K562 (cell line): ENCODE measurements at regions not wholly inside any gene's neighbourhood (a gene's known extent, or its start where the extent isn't known, plus 50 kb on each side); places are given as distances from the start of the nearest gene placed in this dataset.

Experiments used
- ATAC-seq: fragments of 200-7000 bp; cut with Tn5 transposase; 3 replicates; pipeline ENCODE4 v1.9.1; 2020; ENCODE audit warnings: moderate library complexity
- BruUV-seq: library from RNA; stranded (reverse); fragments of 400-500 nt; replicated peaks from 2 replicates; lab custom pipeline; 2021; lab: Mats Ljungman, UMichigan
- CTCF ChIA-PET: fragments of 300-600 bp; formaldehyde crosslinking; extraction: SDS; loops from one replicate; lab custom pipeline; 2021; ENCODE audit warnings: low intra/inter-chr PET ratio; lab: Yijun Ruan, JAX
- POLR2A ChIA-PET: fragments of 300-600, 350-650 bp; sonication (Branson Sonifier 250); formaldehyde crosslinking; extraction: SDS; loops from one replicate; lab custom pipeline; 2021; ENCODE audit warnings: antibody characterized with exemption, inconsistent platforms; lab: Yijun Ruan, JAX
- DNase-seq, 4 experiments: peaks; one replicate each; pipeline versions ENCODE4 v3.0.0 to v3.0.0-alpha.2; 2011 to 2018; ENCODE audit warnings: low spot score in 3 of 4, mixed read lengths in 3 of 4; ENCODE audit errors: extremely low read depth in 1 of 4
- FAIRE-seq: peaks from 2 replicates; lab custom pipeline; 2011; peaks lifted over from hg19 to GRCh38; lab: Jason Lieb, UNC
- H2AFZ ChIP-seq: 2 replicates; pipeline ENCODE4 v1.6.0; 2011; ENCODE audit warnings: low read depth, low read length, control low read depth, inconsistent platforms
- H3K27ac ChIP-seq: fragments of 200-600 bp; 3 replicates; pipeline ENCODE4 v1.8.0; 2011; ENCODE audit warnings: low read depth, mild to moderate bottlenecking, control low read depth, inconsistent platforms, low read length, moderate library complexity, mixed read lengths; ENCODE audit errors: extremely low read depth
- H3K27me3 ChIP-seq, 2 experiments: fragments of 300-600 bp in 1 of 2; 2 replicates in 1 of 2; 3 replicates in 1 of 2; pipeline versions ENCODE4 v1.6.0 to v1.8.0; 2011; ENCODE audit warnings: inconsistent platforms in 2 of 2, low read length in 2 of 2, mild to moderate bottlenecking in 1 of 2, mixed read lengths in 1 of 2, moderate library complexity in 1 of 2; ENCODE audit not compliant: control insufficient read depth in 2 of 2, insufficient read depth in 2 of 2
- H3K36me3 ChIP-seq: fragments of 300-600 bp; 3 replicates; pipeline ENCODE4 v1.8.0; 2011; ENCODE audit warnings: mild to moderate bottlenecking, low read length, inconsistent platforms; ENCODE audit not compliant: control insufficient read depth, insufficient read depth
- H3K4me1 ChIP-seq, 2 experiments: fragments of 200-600 bp in 1 of 2; replicated peaks in 1 of 2; 2 replicates in 1 of 2; 3 replicates in 1 of 2; pipeline versions ENCODE4 v1.5.1 to v1.8.0; 2011; ENCODE audit warnings: inconsistent platforms in 2 of 2, low read length in 2 of 2, mild to moderate bottlenecking in 1 of 2, mixed read lengths in 1 of 2, moderate library complexity in 1 of 2; ENCODE audit not compliant: control insufficient read depth in 2 of 2, insufficient read depth in 2 of 2
- H3K4me2 ChIP-seq: 2 replicates; pipeline ENCODE4 v1.6.1; 2011; ENCODE audit warnings: low read length, control low read depth, inconsistent platforms, mixed read lengths; ENCODE audit not compliant: insufficient read depth
- H3K4me3 ChIP-seq: fragments of 200-600 bp; sonication (generic), shearing (Covaris generic); 2 replicates; pipeline ENCODE4 v1.5.1; 2016; ENCODE audit warnings: control low read depth, inconsistent platforms
- H3K79me2 ChIP-seq: fragments of 200-600 bp; 3 replicates; pipeline ENCODE4 v1.8.0; 2011; ENCODE audit warnings: low read length, inconsistent platforms; ENCODE audit not compliant: control insufficient read depth, insufficient read depth
- H3K9ac ChIP-seq, 2 experiments: 2 replicates each; pipeline versions ENCODE4 v1.6.0 to v1.6.1; 2011; ENCODE audit warnings: low read depth in 2 of 2, low read length in 2 of 2, control low read depth in 1 of 2, inconsistent platforms in 1 of 2, mild to moderate bottlenecking in 1 of 2, mixed read lengths in 1 of 2; ENCODE audit not compliant: insufficient read depth in 1 of 2
- H3K9me1 ChIP-seq: one replicate; pipeline ENCODE4 v1.6.0; 2011; ENCODE audit warnings: inconsistent platforms, mild to moderate bottlenecking, low read length, moderate library complexity; ENCODE audit not compliant: control insufficient read depth, insufficient read depth
- H3K9me3 ChIP-seq: replicated peaks from 2 replicates; pipeline ENCODE4 v1.5.1; 2011; ENCODE audit warnings: low read depth, low read length, inconsistent platforms; ENCODE audit not compliant: control insufficient read depth, insufficient read depth
- H4K20me1 ChIP-seq: replicated peaks from 2 replicates; pipeline ENCODE4 v1.6.1; 2011; ENCODE audit warnings: low read length, inconsistent platforms, mixed read lengths; ENCODE audit not compliant: control insufficient read depth, insufficient read depth
- ARNT ChIP-seq, 2 experiments: fragments of 450-650 bp; IDR thresholded peaks; 2 replicates each; pipeline ENCODE4 v1.6.1; 2016; ENCODE audit warnings: mild to moderate bottlenecking in 1 of 2
- CSDE1 ChIP-seq, 2 experiments: fragments of 450-650 bp; IDR thresholded peaks; 2 replicates each; pipeline ENCODE4 v1.6.1; 2016; ENCODE audit warnings: mild to moderate bottlenecking in 1 of 2
- DDX20 ChIP-seq: fragments of 450-650 bp; IDR thresholded peaks from 2 replicates; pipeline ENCODE4 v1.6.1; 2016; ENCODE audit warnings: missing genetic modification characterization, low read depth, mild to moderate bottlenecking, missing compliant biosample characterization, moderate library complexity
- GTF2A2 ChIP-seq: IDR thresholded peaks from 2 replicates; pipeline ENCODE4 v1.6.1; 2016; ENCODE audit warnings: mild to moderate bottlenecking, missing genetic modification characterization, missing compliant biosample characterization
- KLF16 ChIP-seq: IDR thresholded peaks from 2 replicates; pipeline ENCODE4 v1.6.1; 2016; ENCODE audit warnings: antibody characterized with exemption
- PREB ChIP-seq: sonication (generic); formaldehyde crosslinking; IDR thresholded peaks from 2 replicates; pipeline ENCODE4 v1.8.1; 2023; ENCODE audit warnings: mild to moderate bottlenecking, missing genetic modification reagents
- RERE ChIP-seq: sonication (generic); formaldehyde crosslinking; IDR thresholded peaks from 2 replicates; pipeline ENCODE4 v1.8.0; 2023; ENCODE audit warnings: missing genetic modification reagents, mild to moderate bottlenecking, borderline replicate concordance
- SMARCA5 ChIP-seq: fragments of 450-650 bp; IDR thresholded peaks from 2 replicates; pipeline ENCODE4 v1.6.1; 2016
- SOX6 ChIP-seq: fragments of 450-650 bp; IDR thresholded peaks from 2 replicates; pipeline ENCODE4 v1.6.1; 2014; ENCODE audit warnings: mild to moderate bottlenecking
- ZMIZ1 ChIP-seq, 2 experiments: fragments of 150-350 bp in 1 of 2; IDR thresholded peaks; 2 replicates each; pipeline ENCODE4 v1.6.1; 2012 to 2016; ENCODE audit warnings: low read depth in 2 of 2, low read length in 2 of 2, mild to moderate bottlenecking in 1 of 2, moderate library complexity in 1 of 2
- ZNF41 ChIP-seq: fragments of 250-450 bp; sonication (Bioruptor Pico); conservative IDR thresholded peaks from 2 replicates; pipeline ENCODE4 v1.4.0; 2020; ENCODE audit warnings: mild to moderate bottlenecking
- ZNF584 ChIP-seq: fragments of 200-800 bp; sonication (Bioruptor generic); IDR thresholded peaks from 2 replicates; pipeline ENCODE4 v1.6.1; 2016; ENCODE audit warnings: low read depth, mild to moderate bottlenecking, missing genetic modification characterization, missing compliant biosample characterization
- ZNF830 ChIP-seq: fragments of 250-450 bp; sonication (Bioruptor Pico); IDR thresholded peaks from 2 replicates; pipeline ENCODE4 v1.5.0; 2021; ENCODE audit warnings: mild to moderate bottlenecking
- in situ Hi-C: fragments of 300-500 bp; cut with MboI; formaldehyde crosslinking; loops from 4 replicates; pipeline ENCODE4 v1.15.0; 2018; ENCODE audit warnings: inconsistent platforms, mixed read lengths
- intact Hi-C: fragments of 100-400 bp; cut with micrococcal nuclease; formaldehyde crosslinking; loops from 2 replicates; pipeline ENCODE4 v1.14.2; 2022

DNA sequence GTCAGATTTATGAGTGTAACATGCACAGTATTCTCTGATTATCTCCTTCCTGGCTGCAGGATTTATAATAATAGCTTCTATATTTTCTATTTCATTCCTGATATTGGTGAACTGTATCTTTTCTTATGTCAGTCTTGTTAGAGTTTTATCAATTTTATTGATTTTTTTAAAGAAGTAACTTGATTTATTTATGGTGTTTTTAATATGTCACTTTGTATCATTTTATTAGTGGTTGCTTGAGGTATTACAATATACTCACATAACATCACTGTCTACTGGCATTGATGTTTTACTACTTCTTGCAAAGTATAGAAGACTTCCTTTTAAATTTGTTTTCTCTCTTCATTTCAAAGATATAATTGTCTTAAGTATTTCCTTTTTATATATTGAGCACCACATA, 270.5 kb upstream of the GYPC start:
- Histone ChIP-seq H3K9me3 (no peaks in the 10 kb centered on the region), H3K9ac (no peak overlapping the region), H3K79me2 (no peaks in the 10 kb centered on the region), H3K36me3 (no peaks in the 10 kb centered on the region), H3K27ac (no peak overlapping the region), H3K4me1 (no peaks in the 10 kb centered on the region), H4K20me1 (no peaks in the 10 kb centered on the region), H3K27me3 (no peaks in the 10 kb centered on the region), H2AFZ (no peak overlapping the region), H3K4me3 (no peak overlapping the region), H3K4me2 (no peak overlapping the region), H3K9me1 (no peaks in the 10 kb centered on the region)
- ChIA-PET CTCF (no interaction called here), POLR2A (no interaction called here)
- FAIRE-seq (no peak), DNase-seq (no peak), ATAC-seq (no peak)
- in situ Hi-C loops (no loop called here), intact Hi-C loops (no loop called here)
- no TSS peak for BruUV-seq
- TF ChIP-seq SOX6 (no peak), PREB (CRISPR knock-in tag) (no peak), ZMIZ1 (IDR thresholded peaks at IDR 0.05; ENCODE audit: low read depth in 2 of 2, low read length in 2 of 2) (no peak), ARNT (IDR thresholded peaks at IDR 0.05) (no peak), GTF2A2 (tag) (no peak), SMARCA5 (no peak), RERE (CRISPR knock-in tag) (no peak), ZNF830 (CRISPR knock-in tag) (no peak), DDX20 (no peak), CSDE1 (IDR thresholded peaks at IDR 0.05) (no peak), KLF16 (no peak), ZNF41 (CRISPR knock-in tag) (no peak), ZNF584 (CRISPR knock-in tag) (no peak)
